HEK293 (cell line): ENCODE measurements at regions not wholly inside any gene's neighbourhood (a gene's known extent, or its start where the extent isn't known, plus 50 kb on each side); places are given as distances from the start of the nearest gene placed in this dataset.

Source experiments
- BCL6B ChIP-seq: fragments of 450-650 bp; formaldehyde crosslinking; IDR thresholded peaks from 2 replicates; pipeline ENCODE4 v1.5.1; 2017; ENCODE audit warnings: missing biosample characterization, missing genetic modification characterization
- GFI1B ChIP-seq: fragments of 450-650 bp; formaldehyde crosslinking; IDR thresholded peaks from 2 replicates; pipeline ENCODE4 v1.5.1; 2016; ENCODE audit warnings: missing biosample characterization, missing genetic modification characterization
- GLI4 ChIP-seq: fragments of 450-650 bp; formaldehyde crosslinking; IDR thresholded peaks from 2 replicates; pipeline ENCODE4 v1.5.1; 2016; ENCODE audit warnings: missing biosample characterization, missing genetic modification characterization
- GLIS2 ChIP-seq: fragments of 450-650 bp; formaldehyde crosslinking; IDR thresholded peaks from 2 replicates; pipeline ENCODE4 v1.5.1; 2016; ENCODE audit warnings: missing biosample characterization, missing genetic modification characterization
- HOXD13 ChIP-seq: sonication (generic); formaldehyde crosslinking; IDR thresholded peaks from 2 replicates; pipeline ENCODE4 v1.8.0; 2022; ENCODE audit warnings: missing genetic modification reagents, borderline replicate concordance
- OSR2 ChIP-seq: fragments of 450-650 bp; formaldehyde crosslinking; IDR thresholded peaks from 2 replicates; pipeline ENCODE4 v1.5.1; 2016; ENCODE audit warnings: missing biosample characterization, missing genetic modification characterization
- PRDM1 ChIP-seq: fragments of 450-650 bp; formaldehyde crosslinking; IDR thresholded peaks from 2 replicates; pipeline ENCODE4; 2016; ENCODE audit warnings: missing biosample characterization, missing genetic modification characterization
- SALL2 ChIP-seq: fragments of 450-650 bp; formaldehyde crosslinking; IDR thresholded peaks from 2 replicates; pipeline ENCODE4 v1.5.0; 2017; ENCODE audit warnings: missing biosample characterization, mild to moderate bottlenecking, missing genetic modification characterization, borderline replicate concordance
- SCRT2 ChIP-seq: fragments of 450-650 bp; formaldehyde crosslinking; IDR thresholded peaks from 2 replicates; pipeline ENCODE4 v1.5.1; 2016; ENCODE audit warnings: missing biosample characterization, missing genetic modification characterization
- WT1 ChIP-seq: fragments of 450-650 bp; formaldehyde crosslinking; IDR thresholded peaks from 2 replicates; pipeline ENCODE4 v1.5.1; 2016; ENCODE audit warnings: missing biosample characterization, missing genetic modification characterization
- ZBTB8A ChIP-seq: fragments of 450-650 bp; formaldehyde crosslinking; IDR thresholded peaks from 2 replicates; pipeline ENCODE4 v1.5.1; 2016; ENCODE audit warnings: missing biosample characterization, missing genetic modification characterization
- ZNF114 ChIP-seq: fragments of 450-650 bp; formaldehyde crosslinking; IDR thresholded peaks from 2 replicates; pipeline ENCODE4 v1.5.0; 2017; ENCODE audit warnings: missing biosample characterization, missing genetic modification characterization
- ZNF16 ChIP-seq: fragments of 450-650 bp; formaldehyde crosslinking; IDR thresholded peaks from 2 replicates; pipeline ENCODE4 v1.5.1; 2016; ENCODE audit warnings: low read depth, missing biosample characterization, missing genetic modification characterization
- ZNF239 ChIP-seq: fragments of 450-650 bp; formaldehyde crosslinking; IDR thresholded peaks from 2 replicates; pipeline ENCODE4 v1.5.1; 2016; ENCODE audit warnings: missing biosample characterization, missing genetic modification characterization
- ZNF302 ChIP-seq: fragments of 450-650 bp; formaldehyde crosslinking; IDR thresholded peaks from 2 replicates; pipeline ENCODE4 v1.5.1; 2016; ENCODE audit warnings: missing biosample characterization, missing genetic modification characterization, low read depth
- ZNF324 ChIP-seq: fragments of 450-650 bp; formaldehyde crosslinking; IDR thresholded peaks from 2 replicates; pipeline ENCODE4 v1.5.1; 2016; ENCODE audit warnings: missing biosample characterization, missing genetic modification characterization
- ZNF449 ChIP-seq: fragments of 450-650 bp; formaldehyde crosslinking; IDR thresholded peaks from 2 replicates; pipeline ENCODE4 v1.5.1; 2017; ENCODE audit warnings: missing biosample characterization, mild to moderate bottlenecking, missing genetic modification characterization, moderate library complexity
- ZNF48 ChIP-seq: fragments of 450-650 bp; formaldehyde crosslinking; IDR thresholded peaks from 2 replicates; pipeline ENCODE4 v1.5.1; 2016; ENCODE audit warnings: missing biosample characterization, missing genetic modification characterization
- ZNF501 ChIP-seq: fragments of 450-650 bp; formaldehyde crosslinking; IDR thresholded peaks from 2 replicates; pipeline ENCODE4 v1.5.1; 2016; ENCODE audit warnings: missing biosample characterization, missing genetic modification characterization
- ZNF521 ChIP-seq: fragments of 450-650 bp; formaldehyde crosslinking; IDR thresholded peaks from 2 replicates; pipeline ENCODE4 v1.5.1; 2017; ENCODE audit warnings: missing biosample characterization, mild to moderate bottlenecking, missing genetic modification characterization
- ZNF544 ChIP-seq: fragments of 450-650 bp; formaldehyde crosslinking; IDR thresholded peaks from 2 replicates; pipeline ENCODE4 v1.5.0; 2017; ENCODE audit warnings: missing biosample characterization, missing genetic modification characterization
- ZNF596 ChIP-seq: fragments of 450-650 bp; IDR thresholded peaks from 2 replicates; pipeline ENCODE4 v1.5.0; 2018; ENCODE audit warnings: missing biosample characterization, mild to moderate bottlenecking, missing genetic modification characterization, moderate library complexity
- ZNF629 ChIP-seq: fragments of 450-650 bp; formaldehyde crosslinking; IDR thresholded peaks from 2 replicates; pipeline ENCODE4 v1.5.1; 2017; ENCODE audit warnings: missing biosample characterization, missing genetic modification characterization
- ZNF664 ChIP-seq: fragments of 450-650 bp; formaldehyde crosslinking; IDR thresholded peaks from 2 replicates; pipeline ENCODE4 v1.5.1; 2016; ENCODE audit warnings: missing biosample characterization, missing genetic modification characterization
- ZNF747 ChIP-seq: fragments of 450-650 bp; formaldehyde crosslinking; IDR thresholded peaks from 2 replicates; pipeline ENCODE4 v1.5.1; 2016; ENCODE audit warnings: missing biosample characterization, missing genetic modification characterization
- ZNF830 ChIP-seq: fragments of 450-650 bp; IDR thresholded peaks from 2 replicates; pipeline ENCODE4 v1.5.0; 2018; ENCODE audit warnings: missing biosample characterization, missing genetic modification characterization, low read depth, mild to moderate bottlenecking, moderate library complexity
- ZXDB ChIP-seq: fragments of 450-650 bp; formaldehyde crosslinking; IDR thresholded peaks from 2 replicates; pipeline ENCODE4 v1.5.1; 2016; ENCODE audit warnings: missing biosample characterization, missing genetic modification characterization
- TF ChIP-seq, protein P1 (sequence below): fragments of 450-650 bp; formaldehyde crosslinking; IDR thresholded peaks from 2 replicates; pipeline ENCODE4 v1.5.1; 2016; ENCODE audit warnings: missing biosample characterization, missing genetic modification characterization, borderline replicate concordance
- TF ChIP-seq, protein P2 (sequence below): fragments of 450-650 bp; formaldehyde crosslinking; IDR thresholded peaks from 2 replicates; pipeline ENCODE4 v1.5.1; 2016; ENCODE audit warnings: missing biosample characterization, missing genetic modification characterization
- TF ChIP-seq, protein P3 (sequence below): fragments of 450-650 bp; formaldehyde crosslinking; IDR thresholded peaks from 2 replicates; pipeline ENCODE4 v1.5.1; 2016; ENCODE audit warnings: missing biosample characterization, missing genetic modification characterization

- TF ChIP-seq, protein P1, sequence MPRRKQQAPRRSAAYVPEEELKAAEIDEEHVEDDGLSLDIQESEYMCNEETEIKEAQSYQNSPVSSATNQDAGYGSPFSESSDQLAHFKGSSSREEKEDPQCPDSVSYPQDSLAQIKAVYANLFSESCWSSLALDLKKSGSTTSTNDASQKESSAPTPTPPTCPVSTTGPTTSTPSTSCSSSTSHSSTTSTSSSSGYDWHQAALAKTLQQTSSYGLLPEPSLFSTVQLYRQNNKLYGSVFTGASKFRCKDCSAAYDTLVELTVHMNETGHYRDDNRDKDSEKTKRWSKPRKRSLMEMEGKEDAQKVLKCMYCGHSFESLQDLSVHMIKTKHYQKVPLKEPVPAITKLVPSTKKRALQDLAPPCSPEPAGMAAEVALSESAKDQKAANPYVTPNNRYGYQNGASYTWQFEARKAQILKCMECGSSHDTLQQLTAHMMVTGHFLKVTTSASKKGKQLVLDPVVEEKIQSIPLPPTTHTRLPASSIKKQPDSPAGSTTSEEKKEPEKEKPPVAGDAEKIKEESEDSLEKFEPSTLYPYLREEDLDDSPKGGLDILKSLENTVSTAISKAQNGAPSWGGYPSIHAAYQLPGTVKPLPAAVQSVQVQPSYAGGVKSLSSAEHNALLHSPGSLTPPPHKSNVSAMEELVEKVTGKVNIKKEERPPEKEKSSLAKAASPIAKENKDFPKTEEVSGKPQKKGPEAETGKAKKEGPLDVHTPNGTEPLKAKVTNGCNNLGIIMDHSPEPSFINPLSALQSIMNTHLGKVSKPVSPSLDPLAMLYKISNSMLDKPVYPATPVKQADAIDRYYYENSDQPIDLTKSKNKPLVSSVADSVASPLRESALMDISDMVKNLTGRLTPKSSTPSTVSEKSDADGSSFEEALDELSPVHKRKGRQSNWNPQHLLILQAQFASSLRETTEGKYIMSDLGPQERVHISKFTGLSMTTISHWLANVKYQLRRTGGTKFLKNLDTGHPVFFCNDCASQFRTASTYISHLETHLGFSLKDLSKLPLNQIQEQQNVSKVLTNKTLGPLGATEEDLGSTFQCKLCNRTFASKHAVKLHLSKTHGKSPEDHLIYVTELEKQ = peak; percentile 86; the same call in 1 of the 2 replicates
- TF ChIP-seq ZNF501 (tag by site-specific recombination) (0 out of 2 replicates have a peak, but pooled peaks have one; percentile 51), ZBTB8A (tag by site-specific recombination) (peak; percentile 94), ZNF324 (tag by site-specific recombination) (no peak; the same call in 1 of the 2 replicates), ZNF747 (tag by site-specific recombination) (no peak), ZNF239 (tag by site-specific recombination) (no peak), ZNF521 (tag by site-specific recombination) (no peak), SALL2 (tag by site-specific recombination) (no peak), WT1 (tag by site-specific recombination) (peak; percentile 95), ZNF596 (peak; percentile 77), ZNF449 (tag by site-specific recombination) (peak; percentile 59), GLI4 (tag by site-specific recombination) (no peak), HOXD13 (no peak), ZNF16 (no peak), ZNF48 (tag by site-specific recombination) (no peak), ZXDB (tag by site-specific recombination) (no peak; the same call in 1 of the 2 replicates), ZNF114 (tag by site-specific recombination) (no peak), ZNF664 (tag by site-specific recombination) (no peak), ZNF544 (no peak), ZNF302 (tag by site-specific recombination) (no peak), ZNF629 (tag by site-specific recombination) (peak; percentile 83), SCRT2 (tag by site-specific recombination) (no peak), PRDM1 (tag by site-specific recombination) (no peak), GFI1B (tag by site-specific recombination) (no peak), OSR2 (peak; percentile 96), GLIS2 (no peak), BCL6B (tag by site-specific recombination) (no peak), ZNF830 (no peak)
- TF ChIP-seq, protein P2, sequence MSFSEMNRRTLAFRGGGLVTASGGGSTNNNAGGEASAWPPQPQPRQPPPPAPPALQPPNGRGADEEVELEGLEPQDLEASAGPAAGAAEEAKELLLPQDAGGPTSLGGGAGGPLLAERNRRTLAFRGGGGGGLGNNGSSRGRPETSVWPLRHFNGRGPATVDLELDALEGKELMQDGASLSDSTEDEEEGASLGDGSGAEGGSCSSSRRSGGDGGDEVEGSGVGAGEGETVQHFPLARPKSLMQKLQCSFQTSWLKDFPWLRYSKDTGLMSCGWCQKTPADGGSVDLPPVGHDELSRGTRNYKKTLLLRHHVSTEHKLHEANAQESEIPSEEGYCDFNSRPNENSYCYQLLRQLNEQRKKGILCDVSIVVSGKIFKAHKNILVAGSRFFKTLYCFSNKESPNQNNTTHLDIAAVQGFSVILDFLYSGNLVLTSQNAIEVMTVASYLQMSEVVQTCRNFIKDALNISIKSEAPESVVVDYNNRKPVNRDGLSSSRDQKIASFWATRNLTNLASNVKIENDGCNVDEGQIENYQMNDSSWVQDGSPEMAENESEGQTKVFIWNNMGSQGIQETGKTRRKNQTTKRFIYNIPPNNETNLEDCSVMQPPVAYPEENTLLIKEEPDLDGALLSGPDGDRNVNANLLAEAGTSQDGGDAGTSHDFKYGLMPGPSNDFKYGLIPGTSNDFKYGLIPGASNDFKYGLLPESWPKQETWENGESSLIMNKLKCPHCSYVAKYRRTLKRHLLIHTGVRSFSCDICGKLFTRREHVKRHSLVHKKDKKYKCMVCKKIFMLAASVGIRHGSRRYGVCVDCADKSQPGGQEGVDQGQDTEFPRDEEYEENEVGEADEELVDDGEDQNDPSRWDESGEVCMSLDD = no peak
- TF ChIP-seq, protein P3, sequence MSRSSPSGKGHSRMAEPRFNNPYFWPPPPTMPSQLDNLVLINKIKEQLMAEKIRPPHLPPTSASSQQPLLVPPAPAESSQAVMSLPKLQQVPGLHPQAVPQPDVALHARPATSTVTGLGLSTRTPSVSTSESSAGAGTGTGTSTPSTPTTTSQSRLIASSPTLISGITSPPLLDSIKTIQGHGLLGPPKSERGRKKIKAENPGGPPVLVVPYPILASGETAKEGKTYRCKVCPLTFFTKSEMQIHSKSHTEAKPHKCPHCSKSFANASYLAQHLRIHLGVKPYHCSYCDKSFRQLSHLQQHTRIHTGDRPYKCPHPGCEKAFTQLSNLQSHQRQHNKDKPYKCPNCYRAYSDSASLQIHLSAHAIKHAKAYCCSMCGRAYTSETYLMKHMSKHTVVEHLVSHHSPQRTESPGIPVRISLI = no peak
Observed at GRCh38 chr15:70200511-70201424, 103.1 kb upstream of the TLE3 start (continued).
